Endothelial cell of umbilical vein (primary cell): ENCODE measurements at regions not wholly inside any gene's neighbourhood (a gene's known extent, or its start where the extent isn't known, plus 50 kb on each side); places are given as distances from the start of the nearest gene placed in this dataset.

ENCODE experiments used
- BruUV-seq: library from RNA; stranded (reverse); fragments of 400-500 nt; replicated peaks from 2 replicates; lab custom pipeline; 2021; lab: Mats Ljungman, UMichigan
- CTCF ChIA-PET: fragments of 300-600, 350-600 bp; sonication (Branson Sonifier 250); formaldehyde crosslinking; loops from one replicate; lab custom pipeline; 2021; ENCODE audit warnings: antibody characterized with exemption, inconsistent platforms; lab: Charles Lee
- POLR2A ChIA-PET: fragments of 300-600, 350-600 bp; sonication (Branson Sonifier 250); formaldehyde crosslinking; loops from one replicate; lab custom pipeline; 2021; ENCODE audit warnings: antibody characterized with exemption, inconsistent platforms; lab: Charles Lee
- DNase-seq: peaks from one replicate; pipeline ENCODE4 v3.0.0-alpha.2; 2011; ENCODE audit warnings: low read depth, low spot score
- FAIRE-seq: peaks from 2 replicates; lab custom pipeline; 2011; peaks lifted over from hg19 to GRCh38; lab: Jason Lieb, UNC
- H2AFZ ChIP-seq: 2 replicates; pipeline ENCODE4 v1.6.0; 2012; ENCODE audit warnings: low read depth, low read length, control low read depth, inconsistent platforms
- H3K27ac ChIP-seq: 2 replicates; pipeline ENCODE4 v1.5.1; 2011; ENCODE audit warnings: low read depth, mild to moderate bottlenecking, control low read depth, low read length, moderate library complexity; ENCODE audit not compliant: insufficient read depth
- H3K27me3 ChIP-seq, 2 experiments: 2 replicates each; pipeline versions ENCODE4 v1.6.0 to v1.6.1; 2011; ENCODE audit warnings: low read length in 2 of 2, mixed read lengths in 1 of 2; ENCODE audit not compliant: control insufficient read depth in 2 of 2, insufficient read depth in 2 of 2
- H3K36me3 ChIP-seq, 2 experiments: 2 replicates in 1 of 2; 3 replicates in 1 of 2; pipeline ENCODE4 v1.5.1; 2011; ENCODE audit warnings: low read length in 2 of 2, mild to moderate bottlenecking in 1 of 2, moderate library complexity in 1 of 2; ENCODE audit not compliant: control insufficient read depth in 2 of 2, insufficient read depth in 2 of 2; ENCODE audit errors: extremely low read depth in 1 of 2
- H3K4me1 ChIP-seq: 3 replicates; pipeline ENCODE4 v1.5.1; 2011; ENCODE audit warnings: mild to moderate bottlenecking, low read length; ENCODE audit not compliant: control insufficient read depth, insufficient read depth; ENCODE audit errors: extremely low read depth
- H3K4me2 ChIP-seq: 2 replicates; pipeline ENCODE4 v1.6.1; 2011; ENCODE audit warnings: low read length, control low read depth, mixed read lengths; ENCODE audit not compliant: insufficient read depth
- H3K4me3 ChIP-seq, 3 experiments: fragments of 200-600 bp in 1 of 3; sonication (generic), shearing (Covaris generic) in 1 of 3; replicated peaks in 1 of 3; 2 replicates each; pipeline ENCODE4 v1.5.1; 2011 to 2016; ENCODE audit warnings: control low read depth in 3 of 3, low read length in 3 of 3, mild to moderate bottlenecking in 2 of 3, inconsistent platforms in 1 of 3, low read depth in 1 of 3, moderate library complexity in 1 of 3; ENCODE audit not compliant: insufficient read depth in 1 of 3
- H3K79me2 ChIP-seq: 2 replicates; pipeline ENCODE4 v1.6.0; 2012; ENCODE audit warnings: low read length, inconsistent platforms; ENCODE audit not compliant: control insufficient read depth, insufficient read depth
- H3K9ac ChIP-seq: replicated peaks from 2 replicates; pipeline ENCODE3; 2011; ENCODE audit warnings: low read length, control low read depth; ENCODE audit not compliant: insufficient read depth; ENCODE audit errors: extremely low read depth
- H3K9me1 ChIP-seq: replicated peaks from 3 replicates; pipeline ENCODE4 v1.6.0; 2011; ENCODE audit warnings: mild to moderate bottlenecking, low read length; ENCODE audit not compliant: control insufficient read depth, insufficient read depth; ENCODE audit errors: extremely low read depth
- H3K9me3 ChIP-seq: replicated peaks from 2 replicates; pipeline ENCODE4 v1.5.1; 2012; ENCODE audit warnings: low read length, inconsistent platforms; ENCODE audit not compliant: control insufficient read depth, insufficient read depth
- H4K20me1 ChIP-seq: replicated peaks from 2 replicates; pipeline ENCODE3; 2011; ENCODE audit warnings: mild to moderate bottlenecking, low read length; ENCODE audit not compliant: control insufficient read depth, insufficient read depth; ENCODE audit errors: extremely low read depth
- EZH2 ChIP-seq: IDR thresholded peaks from 2 replicates; pipeline ENCODE4 v1.6.1; 2012; ENCODE audit warnings: borderline replicate concordance, low read depth, mild to moderate bottlenecking, moderate library complexity, low read length, inconsistent platforms; ENCODE audit not compliant: severe bottlenecking
- FOS ChIP-seq: IDR thresholded peaks from 2 replicates; pipeline ENCODE4 v1.6.1; 2011; ENCODE audit warnings: mild to moderate bottlenecking, low read length, moderate library complexity, borderline replicate concordance; ENCODE audit not compliant: insufficient read depth
- GATA2 ChIP-seq: IDR thresholded peaks from 2 replicates; pipeline ENCODE4 v1.7.0; 2011; ENCODE audit warnings: low read depth, mild to moderate bottlenecking, moderate library complexity, mixed read lengths, low read length; ENCODE audit not compliant: insufficient read length, insufficient read depth
- JUN ChIP-seq: IDR thresholded peaks from 2 replicates; pipeline ENCODE4 v1.6.1; 2011; ENCODE audit warnings: borderline replicate concordance, low read depth; ENCODE audit not compliant: insufficient read length, insufficient read depth
- MYC ChIP-seq: IDR thresholded peaks from one replicate; pipeline ENCODE4 v1.6.1; 2011; ENCODE audit warnings: mild to moderate bottlenecking, low read depth, low read length
- POLR2A ChIP-seq: IDR thresholded peaks from 2 replicates; pipeline ENCODE4 v1.6.1; 2012; ENCODE audit warnings: low read depth, mild to moderate bottlenecking, control low read depth, low read length
- POLR2AphosphoS5 ChIP-seq: IDR thresholded peaks from 2 replicates; pipeline ENCODE4 v1.6.1; 2012; ENCODE audit warnings: low read depth, mild to moderate bottlenecking, control low read depth, low read length, moderate library complexity; ENCODE audit not compliant: insufficient read depth
- dilution Hi-C: fragments of 300-500 bp; cut with MboI; formaldehyde crosslinking; loops from one replicate; pipeline ENCODE4 v1.15.0; 2019; ENCODE audit warnings: low sequenced_read_pairs; ENCODE audit not compliant: extremely low pct_ligation_motif_present
- intact Hi-C: fragments of 100-400 bp; cut with micrococcal nuclease; formaldehyde crosslinking; loops from one replicate; pipeline ENCODE4 v1.10.0; 2022
- TF ChIP-seq, protein P1 (sequence below), 2 donors: IDR thresholded peaks; 1 replicate in 1 of 2; 2 replicates in 1 of 2; pipeline ENCODE4 v1.5.1; 2011; ENCODE audit warnings: low read length in 2 of 2, mild to moderate bottlenecking in 2 of 2, moderate library complexity in 2 of 2, control low read depth in 1 of 2, inconsistent platforms in 1 of 2, low read depth in 1 of 2; ENCODE audit not compliant: insufficient read depth in 1 of 2; ENCODE audit errors: extremely low read depth in 1 of 2
- TF ChIP-seq, protein P2 (sequence below): IDR thresholded peaks from 2 replicates; pipeline ENCODE4 v1.6.1; 2011; ENCODE audit not compliant: insufficient read depth, insufficient read length

DNA sequence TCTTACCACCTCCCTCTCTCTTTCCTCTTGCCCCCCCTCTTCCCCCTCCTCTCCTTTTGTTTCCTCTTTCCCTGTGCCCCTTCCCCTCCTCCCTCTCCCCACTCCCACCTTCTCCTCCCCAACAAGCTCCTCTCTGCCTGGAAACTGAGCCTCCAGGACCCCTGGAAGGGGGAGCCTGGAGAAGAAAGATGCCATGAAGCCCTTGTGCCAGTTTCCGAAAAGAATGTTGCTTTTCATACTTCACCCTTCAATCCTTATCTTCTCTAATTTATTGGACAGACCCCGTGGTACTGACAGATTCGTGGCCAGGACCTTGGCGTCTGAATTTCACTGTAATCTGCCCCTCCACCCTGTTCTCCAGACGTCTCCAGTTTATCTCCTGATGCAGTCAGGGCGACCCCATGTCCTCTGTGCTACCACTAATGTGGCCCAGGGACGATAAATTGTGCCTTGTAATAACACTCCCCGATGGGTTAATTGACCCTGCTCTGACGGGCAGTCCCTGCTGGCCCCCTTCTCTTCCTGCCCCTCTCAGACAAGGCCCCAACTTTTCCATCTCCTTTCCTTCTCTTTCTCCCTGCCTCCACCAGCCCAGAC, 138.4 kb upstream of the GSE1 start:
- ChIA-PET POLR2A (no interaction called here), CTCF (interaction anchor here (0.6 to 1.1 kb wide), 2 partner anchors 15 to 16 kb away, joined by 3 read pairs; no protein-coding TSS in a partner anchor)
- H3K79me2 ChIP-seq: no peaks in the 10 kb centered on the region
- no peaks in the 10 kb centered on the region for H3K36me3 ChIP-seq
- no peaks in the 10 kb centered on the region for H3K9me3 ChIP-seq
- no peak overlapping the region for H3K4me3 ChIP-seq
- H3K4me2 ChIP-seq: no peak overlapping the region
- no peak overlapping the region for H3K9ac ChIP-seq
- dilution Hi-C loops (no loop called here), intact Hi-C loops (no loop called here)
- DNase-seq (no peak), FAIRE-seq (no peak)
- H2AFZ ChIP-seq: no peak overlapping the region
- H3K27ac ChIP-seq: no peak overlapping the region
- peaks cover 10 to 13% of the 10 kb centered on the region in 2 experiments for H3K27me3 ChIP-seq
- no peaks in the 10 kb centered on the region for H4K20me1 ChIP-seq
- TF ChIP-seq JUN (no peak), POLR2AphosphoS5 (no peak), GATA2 (no peak), POLR2A (no peak), EZH2 (no peak), MYC (no peak), FOS (no peak)
- TF ChIP-seq, protein P1, sequence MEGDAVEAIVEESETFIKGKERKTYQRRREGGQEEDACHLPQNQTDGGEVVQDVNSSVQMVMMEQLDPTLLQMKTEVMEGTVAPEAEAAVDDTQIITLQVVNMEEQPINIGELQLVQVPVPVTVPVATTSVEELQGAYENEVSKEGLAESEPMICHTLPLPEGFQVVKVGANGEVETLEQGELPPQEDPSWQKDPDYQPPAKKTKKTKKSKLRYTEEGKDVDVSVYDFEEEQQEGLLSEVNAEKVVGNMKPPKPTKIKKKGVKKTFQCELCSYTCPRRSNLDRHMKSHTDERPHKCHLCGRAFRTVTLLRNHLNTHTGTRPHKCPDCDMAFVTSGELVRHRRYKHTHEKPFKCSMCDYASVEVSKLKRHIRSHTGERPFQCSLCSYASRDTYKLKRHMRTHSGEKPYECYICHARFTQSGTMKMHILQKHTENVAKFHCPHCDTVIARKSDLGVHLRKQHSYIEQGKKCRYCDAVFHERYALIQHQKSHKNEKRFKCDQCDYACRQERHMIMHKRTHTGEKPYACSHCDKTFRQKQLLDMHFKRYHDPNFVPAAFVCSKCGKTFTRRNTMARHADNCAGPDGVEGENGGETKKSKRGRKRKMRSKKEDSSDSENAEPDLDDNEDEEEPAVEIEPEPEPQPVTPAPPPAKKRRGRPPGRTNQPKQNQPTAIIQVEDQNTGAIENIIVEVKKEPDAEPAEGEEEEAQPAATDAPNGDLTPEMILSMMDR (IDR thresholded peaks at IDR 0.05; ENCODE audit: extremely low read depth in 1 of 2, insufficient read depth in 1 of 2, low read depth in 1 of 2, low read length in 2 of 2): no peak
- TF ChIP-seq, protein P2, sequence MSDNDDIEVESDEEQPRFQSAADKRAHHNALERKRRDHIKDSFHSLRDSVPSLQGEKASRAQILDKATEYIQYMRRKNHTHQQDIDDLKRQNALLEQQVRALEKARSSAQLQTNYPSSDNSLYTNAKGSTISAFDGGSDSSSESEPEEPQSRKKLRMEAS: no peak
- BruUV-seq: no TSS peak
- H3K4me1 ChIP-seq: no peaks in the 10 kb centered on the region
- H3K9me1 ChIP-seq: no peaks in the 10 kb centered on the region
